Kasumi-1 (cell line): ENCODE measurements at regions not wholly inside any gene's neighbourhood (a gene's known extent, or its start where the extent isn't known, plus 50 kb on each side); places are given as distances from the start of the nearest gene placed in this dataset.

Experiments used
- DNase-seq, 2 experiments: peaks; one replicate each; lab custom pipeline; 2025; lab: John Stamatoyannopoulos, UW

DNA sequence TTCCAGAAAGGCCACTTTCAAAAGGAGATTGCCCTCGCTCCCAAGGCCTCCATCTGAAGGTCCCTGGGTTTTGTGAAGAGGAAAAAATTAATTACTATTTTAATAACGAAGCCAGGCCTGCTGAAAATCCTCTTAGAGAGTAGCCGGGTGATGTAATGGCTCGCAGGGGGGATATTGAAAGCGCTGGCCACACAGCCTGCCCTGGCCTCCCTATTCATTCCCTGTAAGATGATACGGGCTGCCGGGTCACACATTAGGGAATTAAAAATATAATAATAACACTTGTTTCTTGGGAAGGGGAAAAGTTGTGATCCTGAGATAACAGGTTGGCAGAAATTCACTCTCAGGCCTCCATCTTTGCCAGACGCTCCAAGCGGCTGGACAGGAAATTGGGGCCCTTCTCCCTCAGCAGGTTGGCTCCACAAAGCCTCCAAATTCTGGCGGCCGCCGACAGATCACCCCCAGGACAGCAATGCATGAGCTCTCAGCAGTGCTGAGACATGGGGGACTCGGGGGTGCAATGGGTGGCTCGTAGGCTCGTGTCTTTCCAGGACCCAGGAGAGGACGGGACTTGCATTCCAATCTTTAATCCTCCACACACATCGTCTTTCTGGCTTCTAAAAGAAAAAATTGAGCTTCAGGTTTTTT, 299.9 kb upstream of the SALL3 start:
- no peak for DNase-seq

DNA sequence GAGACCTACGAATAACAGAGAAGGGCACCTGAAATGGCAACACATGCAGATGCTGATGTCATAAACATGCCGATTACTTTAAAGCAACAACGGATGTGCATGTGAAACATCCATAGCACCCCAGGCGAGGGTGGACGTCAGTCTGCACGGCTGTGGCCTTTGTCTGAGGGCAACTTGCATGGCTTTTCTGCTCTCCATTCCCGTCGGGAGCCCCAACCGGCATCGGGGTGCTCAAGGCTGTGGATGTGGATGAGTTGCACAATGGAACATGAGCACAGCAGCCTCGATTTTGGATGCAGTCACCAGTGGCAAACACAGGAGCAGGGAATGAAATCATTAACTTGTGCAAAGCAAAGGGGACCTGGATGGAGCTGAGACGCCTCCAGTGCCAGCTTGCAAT, 298.2 kb upstream of the SALL3 start:
- DNase-seq = no peak

DNA sequence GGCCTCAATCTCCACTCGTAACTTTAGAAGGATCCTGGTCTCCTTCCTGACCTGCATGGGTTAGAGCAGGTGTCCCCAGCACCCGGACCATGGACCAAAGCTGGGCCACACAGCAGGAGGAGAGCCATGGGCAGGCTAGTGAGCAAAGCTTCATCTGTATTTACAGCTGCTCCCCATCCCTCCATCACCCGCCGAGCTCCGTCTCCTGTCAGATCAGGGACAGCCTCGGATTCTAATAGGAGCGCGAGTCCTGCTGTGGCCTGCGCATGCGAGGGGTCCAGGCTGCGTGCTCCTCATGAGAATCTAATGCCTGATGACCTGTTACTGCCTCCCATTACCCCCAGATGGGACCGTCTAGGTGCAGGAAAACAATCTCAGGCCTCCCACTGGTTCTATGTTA, 297.7 kb upstream of the SALL3 start:
- no peak for DNase-seq

DNA sequence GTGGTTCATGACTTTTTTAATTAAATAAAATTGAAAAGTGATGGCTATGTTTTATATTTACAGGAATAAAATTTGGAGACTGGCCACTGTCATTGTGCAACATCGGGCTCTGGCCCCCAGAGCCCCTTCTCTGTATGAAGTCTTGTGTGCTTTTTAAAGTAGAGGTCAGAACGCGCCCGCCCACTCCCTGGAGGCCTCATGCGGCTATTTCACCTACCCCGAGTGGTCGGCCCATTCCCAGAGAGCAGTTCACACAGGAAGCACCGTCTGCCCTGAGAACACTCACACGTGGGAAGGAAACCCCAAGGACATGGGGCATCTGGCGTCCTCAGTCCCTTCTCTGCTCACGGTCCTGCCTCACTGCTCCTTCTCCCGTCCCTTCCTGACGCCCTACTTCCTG, 296.9 kb upstream of the SALL3 start:
- no peak for DNase-seq

DNA sequence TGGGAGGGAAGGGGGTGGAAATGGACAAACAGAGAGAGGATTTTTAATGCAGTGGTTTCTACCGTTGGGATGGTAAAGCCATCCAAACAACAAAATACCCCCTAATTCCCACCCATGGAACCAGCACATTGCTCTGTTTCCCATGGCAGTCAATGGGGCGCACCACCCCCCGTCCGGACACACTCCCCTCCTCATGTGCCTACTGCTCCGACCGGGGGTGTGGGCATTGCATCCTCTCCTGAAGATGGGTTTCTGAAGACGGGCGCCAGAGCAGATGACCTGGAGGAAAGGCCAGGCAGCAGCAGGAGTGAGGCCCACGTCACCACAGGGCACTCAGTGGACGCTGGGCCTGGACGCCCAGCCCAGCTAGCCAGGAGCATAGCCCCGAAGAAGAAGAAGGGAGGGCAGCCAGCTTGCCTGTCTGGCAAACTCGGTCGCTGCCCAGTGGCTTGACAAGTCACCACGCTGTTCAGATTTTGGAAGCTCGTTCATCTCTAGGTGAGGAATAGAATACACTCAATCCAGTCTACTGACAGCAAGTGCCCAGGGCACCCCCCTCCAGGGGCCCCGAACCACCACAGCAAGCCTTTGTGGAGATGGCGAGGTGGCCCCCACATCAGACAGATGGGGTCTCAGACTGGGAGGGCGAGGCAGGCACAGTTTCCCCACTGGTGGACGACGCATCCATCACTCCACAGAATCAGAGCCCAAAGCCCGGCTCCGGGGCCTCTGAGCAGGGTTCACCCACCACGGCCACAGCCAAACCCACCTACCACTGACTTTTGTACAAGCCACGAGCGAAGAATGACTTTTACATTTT, 296.2 kb upstream of the SALL3 start:
- DNase-seq = no peak

DNA sequence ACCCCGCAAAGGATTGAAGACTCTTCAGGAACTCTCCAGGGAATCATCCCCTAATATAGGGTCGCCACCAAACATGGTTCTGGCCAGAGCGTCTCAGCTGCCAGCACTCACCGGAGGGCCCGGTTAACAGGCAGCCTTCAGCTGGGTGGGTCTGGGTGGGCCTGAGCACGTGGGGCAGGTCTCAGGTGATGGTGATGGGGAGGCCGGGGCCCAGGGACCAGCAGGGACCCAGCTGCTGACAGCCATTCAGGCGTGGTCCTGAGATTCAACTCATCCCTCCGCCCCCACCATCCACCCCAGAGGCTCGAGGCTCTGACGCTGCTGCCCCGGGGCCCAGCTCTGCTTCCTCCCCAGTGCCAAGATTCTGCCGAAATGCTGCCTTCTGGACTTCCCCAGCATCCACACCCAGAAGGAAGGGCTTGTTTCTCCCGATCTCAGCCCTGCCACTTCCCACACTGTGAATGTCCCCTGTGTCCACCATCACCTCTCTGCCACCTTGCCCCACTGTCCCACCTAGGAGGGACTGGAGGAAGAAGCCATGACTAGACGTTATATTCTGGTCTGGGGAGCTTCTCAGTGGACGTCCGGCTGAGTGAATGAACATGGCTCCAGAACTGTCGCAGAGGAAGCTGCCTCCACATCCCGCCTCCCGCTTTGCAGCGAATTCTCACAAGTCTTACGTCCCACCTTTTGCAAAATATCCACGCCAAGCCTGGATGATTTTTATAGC, 294.2 kb upstream of the SALL3 start:
- no peak for DNase-seq

DNA sequence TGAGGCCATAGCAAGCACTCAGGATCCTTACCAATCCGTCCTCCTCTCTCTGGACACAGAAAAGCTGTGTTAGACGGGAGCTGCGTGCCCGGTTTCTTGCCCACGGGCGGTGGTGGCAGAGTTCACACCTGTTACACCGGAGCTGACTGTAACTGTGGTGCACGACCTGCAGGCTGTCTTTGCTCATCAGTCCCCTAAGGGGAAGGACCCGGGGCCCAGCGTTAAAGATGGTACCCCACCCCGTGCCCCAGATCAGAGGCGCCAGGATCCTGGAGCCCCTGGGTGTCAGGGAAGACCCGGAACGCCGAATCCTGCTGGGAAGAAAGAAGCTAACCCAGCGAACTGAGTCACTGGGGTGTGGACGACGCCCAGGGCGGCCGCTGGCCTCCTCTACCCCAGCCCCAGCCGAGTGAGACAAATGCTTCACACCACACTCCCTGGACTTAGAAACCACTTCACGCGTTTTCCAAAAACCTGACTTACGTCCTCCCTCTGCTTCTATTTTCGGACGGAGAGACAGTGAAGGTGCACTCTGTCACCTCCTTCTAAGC, 293.6 kb upstream of the SALL3 start:
- DNase-seq = no peak

DNA sequence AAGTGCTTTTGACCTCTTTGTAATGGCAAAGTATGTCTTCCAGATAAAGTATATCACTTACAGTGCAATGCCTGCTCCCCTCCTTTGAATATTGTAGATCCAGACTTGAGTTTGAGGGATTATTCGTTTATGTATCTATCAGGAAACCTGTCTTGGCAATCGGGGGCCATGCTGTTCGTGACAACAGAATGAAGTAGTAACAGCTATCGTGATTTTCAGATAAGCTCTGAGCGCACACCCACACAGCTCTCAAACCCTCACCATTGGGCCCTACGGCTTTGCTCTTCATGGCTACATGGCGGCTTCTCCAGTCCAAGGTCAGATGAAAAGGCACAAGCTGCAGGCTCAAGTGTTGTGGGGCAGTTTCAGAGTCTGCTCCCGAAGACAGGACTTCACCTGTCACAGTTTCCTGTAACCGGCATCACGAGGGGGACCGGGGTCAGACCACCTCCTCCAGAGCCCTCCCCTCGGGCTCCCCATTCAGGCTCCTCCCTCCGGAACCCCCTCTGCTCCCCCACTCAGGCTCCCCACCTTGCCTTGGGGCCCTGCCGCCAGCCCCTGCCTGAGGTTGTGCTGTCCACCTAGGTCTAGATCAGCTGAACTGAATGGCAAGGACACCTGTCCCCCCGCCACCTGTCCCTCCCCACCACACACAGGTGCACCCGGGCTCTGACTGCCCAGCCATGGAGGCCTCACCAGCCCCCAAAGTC, 292.5 kb upstream of the SALL3 start:
- no peak for DNase-seq

DNA sequence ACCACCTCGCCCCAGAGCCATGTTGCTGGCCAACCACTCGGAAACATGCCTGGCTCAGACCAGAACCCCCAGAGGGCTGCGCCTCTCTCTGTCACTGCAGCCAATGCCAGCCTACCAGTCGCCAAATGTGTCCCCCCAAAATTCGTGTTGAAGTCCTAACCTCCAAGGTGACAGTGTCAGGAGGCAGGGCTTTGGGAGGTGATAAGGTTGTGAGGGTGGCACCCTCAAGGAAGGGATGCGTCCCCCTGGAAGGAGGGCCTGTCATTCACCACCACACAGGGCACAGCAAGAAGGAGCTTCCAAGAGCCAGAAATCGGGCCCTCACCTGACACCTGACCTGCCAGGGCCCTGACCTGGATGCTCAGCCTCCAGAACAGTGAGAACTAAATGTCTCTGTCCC, 291.9 kb upstream of the SALL3 start:
- DNase-seq = no peak

DNA sequence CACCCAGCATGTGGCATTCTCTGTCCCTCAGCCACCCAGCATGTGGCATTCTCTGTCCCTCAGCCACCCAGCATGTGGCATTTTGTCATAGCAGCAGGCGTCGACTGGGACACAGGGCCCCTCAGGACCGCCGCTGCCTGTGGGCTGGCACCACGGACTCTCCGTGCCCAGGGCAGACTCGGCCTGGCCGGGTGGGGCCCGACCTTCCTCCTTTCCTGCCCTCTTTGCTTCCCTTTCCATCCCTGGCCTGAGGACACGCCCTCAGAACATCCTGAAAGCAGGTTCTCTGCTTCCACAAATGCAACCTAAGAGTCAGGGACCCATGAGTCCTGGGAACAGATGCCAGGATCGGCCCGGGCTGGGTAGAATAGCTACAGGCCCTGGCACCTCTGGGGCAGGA, 291.4 kb upstream of the SALL3 start:
- DNase-seq = no peak

DNA sequence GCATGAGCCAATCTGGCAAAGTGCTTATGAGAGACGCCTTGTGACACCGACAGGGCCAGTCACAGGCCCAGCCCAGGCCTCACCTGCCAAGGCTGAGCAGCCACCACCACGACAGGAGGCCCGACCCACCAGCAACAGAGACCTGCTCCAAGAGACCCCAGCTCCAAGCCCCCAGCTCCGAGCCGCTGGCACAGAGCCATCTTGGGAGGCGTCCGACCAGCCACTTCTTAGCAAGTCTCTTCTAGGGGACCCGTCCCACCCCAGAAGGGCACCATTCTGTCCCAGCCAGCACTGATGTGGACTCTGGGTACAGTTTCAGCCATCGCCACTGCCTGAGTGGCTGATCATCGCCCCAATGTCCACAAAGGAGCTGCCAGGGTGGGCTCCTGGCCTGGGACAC, 290.7 kb upstream of the SALL3 start:
- no peak for DNase-seq

DNA sequence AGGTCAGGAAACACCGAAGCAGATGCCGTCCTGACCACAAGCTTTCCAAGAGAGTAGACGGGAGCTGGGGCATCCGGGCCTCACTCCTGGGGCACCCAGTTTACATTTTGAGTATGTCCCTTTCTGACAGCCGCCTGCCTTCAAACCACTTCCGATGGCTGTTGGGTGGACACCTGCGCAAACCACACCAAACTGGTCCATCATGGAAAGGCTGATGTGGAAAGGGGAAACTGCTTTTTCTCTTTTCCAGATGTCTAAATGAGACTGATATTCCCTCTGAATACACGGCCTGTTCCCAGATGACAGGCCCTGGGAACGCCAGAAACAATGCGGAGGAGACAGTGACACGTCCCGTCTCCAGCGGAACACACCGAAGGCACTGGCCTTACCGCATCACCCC, 290.0 kb upstream of the SALL3 start:
- no peak for DNase-seq

DNA sequence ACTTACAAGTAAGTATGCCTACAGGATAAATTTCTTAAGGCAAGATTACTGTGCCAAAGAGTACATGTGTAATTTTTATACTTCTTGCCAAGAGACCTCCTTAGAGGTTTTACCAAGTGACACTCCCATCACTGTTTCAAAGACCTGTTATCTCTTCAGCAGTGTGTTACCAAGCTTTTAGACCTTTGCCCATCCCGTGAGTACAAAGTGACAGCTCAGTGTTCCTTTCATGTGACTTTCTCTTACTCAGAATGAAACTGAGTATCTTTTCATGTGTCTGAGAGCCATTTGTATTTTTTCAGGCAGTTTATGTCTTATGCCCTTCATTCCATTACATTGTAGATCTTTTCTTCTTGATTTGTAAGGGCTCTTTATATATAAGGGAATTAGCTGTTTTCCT, 287.5 kb upstream of the SALL3 start:
- DNase-seq = no peak

DNA sequence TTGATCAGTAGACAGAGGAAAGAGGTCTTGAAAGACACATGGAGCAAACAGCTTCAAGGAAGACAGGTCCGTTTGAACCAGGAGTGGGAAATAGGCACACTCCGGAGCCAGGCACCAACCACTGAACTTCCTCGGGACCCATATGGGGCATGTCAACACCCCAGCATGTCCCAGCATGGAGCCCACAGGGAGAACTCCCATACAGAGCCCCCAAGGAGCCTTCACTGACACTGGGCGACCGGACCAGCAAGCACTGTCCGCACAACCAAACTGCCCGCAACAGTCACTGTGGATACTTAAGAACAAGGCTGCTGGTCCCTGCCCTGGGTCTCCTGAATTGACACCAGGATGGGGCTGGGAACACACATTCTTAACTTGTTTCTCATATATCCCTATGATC, 286.2 kb upstream of the SALL3 start:
- DNase-seq = no peak

DNA sequence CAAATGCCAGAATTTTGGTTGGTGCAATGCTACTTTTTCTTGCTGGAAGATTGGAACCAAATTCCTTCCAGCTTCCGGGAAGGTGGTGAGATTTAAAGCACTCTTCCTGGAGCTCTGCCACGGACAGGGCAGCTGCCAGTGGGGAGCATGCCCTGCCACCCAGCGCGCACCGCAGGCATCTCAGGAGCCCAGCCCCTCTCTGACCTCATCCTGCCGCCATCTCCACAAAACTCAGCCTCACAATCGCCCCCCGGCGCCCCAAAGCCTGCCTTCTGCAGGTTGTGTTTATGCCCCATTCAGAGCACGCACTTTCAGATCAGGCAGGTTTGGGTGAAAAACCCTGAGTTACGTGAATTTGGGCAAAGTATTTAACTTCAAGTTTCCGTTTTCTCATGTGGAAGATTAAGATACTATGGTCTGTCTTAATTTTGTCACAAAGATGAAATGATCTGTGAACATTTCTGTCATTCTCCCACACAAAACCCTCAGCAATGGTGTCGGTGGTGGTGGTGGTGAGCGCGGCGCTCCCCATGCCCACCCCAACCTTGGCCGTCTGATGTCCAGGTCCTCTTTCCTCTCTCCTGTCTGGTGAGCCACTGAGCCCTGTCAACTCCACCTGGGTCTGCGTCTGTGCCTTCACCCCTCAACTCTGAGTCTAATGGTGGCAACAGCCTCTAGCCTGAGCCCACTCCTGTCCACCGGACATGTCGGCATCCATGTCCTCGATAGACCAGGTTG, 282.8 kb upstream of the SALL3 start:
- no peak for DNase-seq

DNA sequence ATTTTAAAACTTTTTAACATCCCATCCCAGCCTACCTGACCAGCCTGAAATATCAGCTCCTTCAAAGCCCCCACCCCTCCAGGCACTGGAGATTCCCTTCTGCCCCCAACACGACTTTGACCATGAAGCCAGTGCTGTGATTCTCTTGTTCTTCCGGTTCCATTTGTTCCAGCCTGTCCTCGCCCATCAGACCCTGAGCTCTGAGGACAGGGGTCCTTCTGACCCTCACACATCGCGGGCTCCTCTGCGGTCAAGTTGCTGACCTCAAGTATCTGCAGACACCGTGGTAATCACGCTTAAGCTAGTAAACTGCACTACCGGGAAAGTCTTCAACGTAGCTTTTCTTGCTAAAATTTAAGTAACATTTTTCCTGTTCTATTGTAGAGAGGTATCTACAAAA, 282.2 kb upstream of the SALL3 start:
- no peak for DNase-seq

DNA sequence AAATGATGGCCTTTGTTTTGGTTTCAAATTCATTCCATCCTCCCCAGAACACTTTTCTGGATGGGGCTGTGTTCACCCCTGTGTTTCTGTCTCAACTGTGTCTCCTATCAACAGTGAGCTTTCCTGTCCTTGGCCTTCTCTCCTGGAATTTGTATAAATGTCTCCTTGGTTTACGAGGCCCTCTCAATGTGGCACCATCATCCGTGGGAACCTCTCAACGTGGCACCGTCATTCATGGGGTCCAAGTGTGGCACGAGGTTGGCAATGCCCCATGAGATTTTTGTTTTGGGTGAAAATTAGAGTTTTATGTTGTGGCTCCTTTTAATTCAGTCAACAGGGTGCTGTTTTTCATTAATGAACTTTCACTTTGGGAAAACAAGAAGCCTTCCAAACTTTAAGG, 280.7 kb upstream of the SALL3 start:
- DNase-seq = no peak

DNA sequence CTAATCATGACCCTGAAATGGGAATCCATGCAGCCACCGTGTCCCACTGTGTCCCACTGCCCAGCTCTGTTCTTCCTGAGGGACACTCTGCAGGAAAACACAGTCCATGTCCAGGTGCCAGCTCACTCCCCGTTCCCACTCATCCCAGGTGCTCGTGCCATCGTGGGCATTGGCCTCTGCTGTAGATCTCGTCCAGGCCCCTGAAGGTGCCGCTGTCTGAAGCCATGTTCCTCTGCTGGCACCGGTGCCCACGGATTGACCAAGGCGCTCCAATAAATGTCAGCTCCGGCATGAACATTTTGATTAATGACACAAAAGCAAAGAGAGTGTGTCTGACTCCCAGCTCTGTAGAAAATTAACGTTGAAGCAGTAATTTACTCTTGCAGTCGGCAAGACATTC, 280.1 kb upstream of the SALL3 start:
- DNase-seq = no peak

DNA sequence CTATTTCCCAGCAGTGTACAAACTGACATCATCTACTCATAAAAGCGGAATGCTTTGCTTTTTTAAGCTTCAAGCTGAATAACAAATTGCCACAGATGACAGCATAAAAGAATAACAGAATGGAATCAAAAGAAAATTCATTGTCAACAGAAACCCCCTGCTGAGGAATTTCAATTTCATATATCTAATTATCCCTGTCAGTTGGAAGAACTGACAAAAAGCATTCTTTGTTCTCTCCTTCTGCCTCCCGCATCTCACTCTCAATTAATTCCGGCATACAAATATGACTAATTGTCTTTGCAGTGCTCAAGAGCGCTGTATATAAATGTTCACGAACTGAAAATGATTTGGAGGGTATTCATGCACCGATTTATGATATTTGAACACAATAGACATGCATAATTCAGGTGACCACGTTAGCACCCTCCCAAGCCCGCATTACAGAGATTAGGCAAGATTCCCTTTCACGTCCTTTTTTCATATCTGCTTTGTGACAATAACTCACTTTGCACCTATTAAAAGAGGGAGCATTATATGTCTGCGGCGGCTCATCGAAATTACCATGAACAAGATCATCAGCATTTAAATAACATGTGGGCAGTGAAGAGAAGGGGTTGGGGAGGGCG, 277.7 kb upstream of the SALL3 start:
- DNase-seq = no peak

DNA sequence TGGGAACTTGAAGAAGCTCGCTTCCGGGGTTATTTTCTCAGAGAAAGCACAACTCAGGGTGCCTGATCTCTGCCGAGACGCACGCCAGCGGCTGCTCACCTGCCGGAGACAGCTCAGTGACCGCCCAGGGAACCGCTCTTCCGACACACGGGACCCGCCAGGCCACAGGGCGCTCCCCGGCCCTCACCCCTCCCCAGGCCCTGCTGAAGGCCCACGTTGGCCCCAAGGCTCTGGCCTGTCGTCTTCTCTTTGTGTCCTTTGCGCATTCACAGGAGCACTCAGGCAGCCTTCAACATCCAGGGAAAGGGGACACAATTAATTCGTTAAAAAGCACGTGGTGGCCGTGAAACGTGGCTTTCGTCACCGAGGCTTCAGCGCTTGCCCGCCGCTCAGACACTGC, 276.3 kb upstream of the SALL3 start:
- no peak for DNase-seq

DNA sequence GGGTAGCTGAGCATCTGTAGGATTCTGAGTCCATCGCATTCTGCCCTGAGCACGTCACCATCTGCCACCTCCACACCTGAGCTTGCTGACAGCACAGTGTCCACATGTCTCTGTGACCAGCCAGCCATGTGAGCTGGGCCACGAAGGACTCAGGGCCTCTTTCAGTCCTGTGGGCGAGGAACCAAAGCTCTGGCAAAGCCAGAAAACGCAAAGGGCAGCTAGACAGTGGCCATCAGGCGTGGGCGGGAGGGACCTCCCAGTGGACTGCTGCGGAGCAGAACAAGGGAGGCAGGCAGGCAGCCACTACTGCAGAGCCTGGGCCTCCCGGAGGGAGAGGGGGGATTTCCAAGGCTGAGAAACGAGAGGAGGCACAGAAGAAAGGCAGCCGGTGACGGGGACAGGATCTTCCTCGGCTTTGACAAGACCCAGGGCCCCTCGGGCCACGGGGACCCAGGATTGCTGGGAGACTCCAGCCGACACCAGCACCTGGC, 274.6 kb upstream of the SALL3 start:
- no peak for DNase-seq
